K562 (cell line): ENCODE measurements at regions not wholly inside any gene's neighbourhood (a gene's known extent, or its start where the extent isn't known, plus 50 kb on each side); places are given as distances from the start of the nearest gene placed in this dataset.

ENCODE experiments used
- NCOR1 ChIP-seq: fragments of 450-650 bp; IDR thresholded peaks from 2 replicates; pipeline ENCODE4 v1.6.1; 2016; ENCODE audit warnings: mild to moderate bottlenecking, moderate library complexity
- PRMT5 ChIP-seq: sonication (generic); formaldehyde crosslinking; IDR thresholded peaks from 2 replicates; pipeline ENCODE4 v1.5.0; 2020; ENCODE audit warnings: missing genetic modification reagents
- PTTG1 ChIP-seq: fragments of 450-650 bp; IDR thresholded peaks from 2 replicates; pipeline ENCODE4 v1.6.1; 2016; ENCODE audit warnings: low read depth, mild to moderate bottlenecking, missing genetic modification characterization, missing compliant biosample characterization
- SMAD4 ChIP-seq: fragments of 250-450 bp; sonication (Bioruptor Pico); conservative IDR thresholded peaks from 2 replicates; pipeline ENCODE4 v1.8.0; 2021; ENCODE audit warnings: inconsistent platforms, mild to moderate bottlenecking, moderate library complexity
- SMARCC2 ChIP-seq: fragments of 450-650 bp; IDR thresholded peaks from 2 replicates; pipeline ENCODE4 v1.6.1; 2017; ENCODE audit warnings: antibody characterized with exemption, moderate library complexity, mild to moderate bottlenecking, low read depth
- TFAM ChIP-seq: fragments of 250-450 bp; sonication (Bioruptor Pico); conservative IDR thresholded peaks from 2 replicates; pipeline ENCODE4 v1.5.0; 2021; ENCODE audit warnings: mild to moderate bottlenecking, moderate library complexity
- YY1 ChIP-seq, 3 experiments: IDR thresholded peaks; 2 replicates each; pipeline ENCODE4 v1.6.1; 2011; ENCODE audit warnings: low read length in 2 of 3, mild to moderate bottlenecking in 2 of 3, moderate library complexity in 2 of 3, borderline replicate concordance in 1 of 3, control low read depth in 1 of 3, low read depth in 1 of 3; ENCODE audit not compliant: insufficient read depth in 3 of 3, insufficient replicate concordance in 2 of 3, control insufficient read depth in 1 of 3, insufficient read length in 1 of 3; ENCODE audit errors: extremely low read depth in 1 of 3
- ZBTB17 ChIP-seq: fragments of 450-650 bp; formaldehyde crosslinking; IDR thresholded peaks from 2 replicates; pipeline ENCODE4 v1.4.0; 2020; ENCODE audit warnings: mild to moderate bottlenecking
- ZNF217 ChIP-seq: sonication (generic); formaldehyde crosslinking; IDR thresholded peaks from 2 replicates; pipeline ENCODE4 v1.8.0; 2022; ENCODE audit warnings: mild to moderate bottlenecking, missing genetic modification reagents
- ZNF239 ChIP-seq: fragments of 250-450 bp; sonication (Bioruptor Pico); IDR thresholded peaks from 2 replicates; pipeline ENCODE4 v1.4.0; 2020; ENCODE audit warnings: mild to moderate bottlenecking
- ZNF41 ChIP-seq: fragments of 250-450 bp; sonication (Bioruptor Pico); conservative IDR thresholded peaks from 2 replicates; pipeline ENCODE4 v1.4.0; 2020; ENCODE audit warnings: mild to moderate bottlenecking
- ZNF766 ChIP-seq: fragments of 200-800 bp; sonication (Bioruptor generic); conservative IDR thresholded peaks from 2 replicates; pipeline ENCODE4 v1.6.1; 2016; ENCODE audit warnings: missing genetic modification characterization, missing compliant biosample characterization
- ZNF778 ChIP-seq: fragments of 450-650 bp; formaldehyde crosslinking; IDR thresholded peaks from 2 replicates; pipeline ENCODE4 v1.4.0; 2020; ENCODE audit warnings: mild to moderate bottlenecking, moderate library complexity
- TF ChIP-seq, protein P1 (sequence below): fragments of 250-450 bp; sonication (Bioruptor Pico); IDR thresholded peaks from 2 replicates; pipeline ENCODE4 v1.8.0; 2021; ENCODE audit warnings: moderate library complexity, mild to moderate bottlenecking, inconsistent platforms
- TF ChIP-seq, protein P2 (sequence below), 2 experiments: fragments of 200-800 bp in 1 of 2; sonication (Bioruptor generic) in 1 of 2; sonication (generic) in 1 of 2; formaldehyde crosslinking in 1 of 2; IDR thresholded peaks in 1 of 2; conservative IDR thresholded peaks in 1 of 2; 2 replicates each; pipeline versions ENCODE4 v1.5.0 to v1.6.1; 2016 to 2020; ENCODE audit warnings: missing compliant biosample characterization in 1 of 2, missing genetic modification characterization in 1 of 2, missing genetic modification reagents in 1 of 2
- TF ChIP-seq, protein P3 (sequence below): fragments of 450-650 bp; formaldehyde crosslinking; IDR thresholded peaks from 2 replicates; pipeline ENCODE4 v1.4.0; 2020; ENCODE audit warnings: mild to moderate bottlenecking, moderate library complexity

DNA sequence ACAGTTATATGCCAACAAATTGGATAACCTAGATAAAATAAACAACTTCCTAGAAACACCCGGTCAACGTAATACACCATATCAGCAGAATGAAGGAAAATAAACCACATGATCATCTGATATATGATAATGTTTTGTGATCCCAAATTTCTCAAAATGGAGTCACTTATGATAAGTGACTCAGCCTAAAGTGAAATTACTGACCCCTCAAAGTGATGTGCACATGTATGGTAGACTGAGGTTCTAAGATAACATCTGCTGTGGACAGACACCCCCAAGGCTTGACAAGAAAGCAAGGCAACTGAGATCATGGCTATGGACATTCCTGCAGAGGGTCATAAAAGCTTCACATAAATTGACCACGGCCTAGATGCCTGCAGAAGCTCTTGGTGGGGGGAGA lies 105.1 kb upstream of the DCN start (continued):
- TF ChIP-seq, protein P1, sequence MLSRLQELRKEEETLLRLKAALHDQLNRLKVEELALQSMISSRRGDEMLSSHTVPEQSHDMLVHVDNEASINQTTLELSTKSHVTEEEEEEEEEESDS = no peak
- TF ChIP-seq, protein P2, sequence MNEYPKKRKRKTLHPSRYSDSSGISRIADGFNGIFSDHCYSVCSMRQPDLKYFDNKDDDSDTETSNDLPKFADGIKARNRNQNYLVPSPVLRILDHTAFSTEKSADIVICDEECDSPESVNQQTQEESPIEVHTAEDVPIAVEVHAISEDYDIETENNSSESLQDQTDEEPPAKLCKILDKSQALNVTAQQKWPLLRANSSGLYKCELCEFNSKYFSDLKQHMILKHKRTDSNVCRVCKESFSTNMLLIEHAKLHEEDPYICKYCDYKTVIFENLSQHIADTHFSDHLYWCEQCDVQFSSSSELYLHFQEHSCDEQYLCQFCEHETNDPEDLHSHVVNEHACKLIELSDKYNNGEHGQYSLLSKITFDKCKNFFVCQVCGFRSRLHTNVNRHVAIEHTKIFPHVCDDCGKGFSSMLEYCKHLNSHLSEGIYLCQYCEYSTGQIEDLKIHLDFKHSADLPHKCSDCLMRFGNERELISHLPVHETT (CRISPR knock-in tag; conservative IDR thresholded peaks at IDR 0.05 in 1 of 2, IDR thresholded peaks at IDR 0.05 in 1 of 2) = 0 out of 4 replicates have a peak, but pooled peaks of 1 of the 2 experiments have one; percentile 30
- TF ChIP-seq ZNF217 (CRISPR knock-in tag) (no peak), ZNF778 (no peak), ZNF239 (CRISPR knock-in tag) (peak; percentile 34; the same call in 1 of the 2 replicates), NCOR1 (no peak), ZBTB17 (CRISPR knock-in tag) (0 out of 2 replicates have a peak, but pooled peaks have one; percentile 55), SMAD4 (CRISPR knock-in tag) (no peak), YY1 (IDR thresholded peaks at IDR 0.05; ENCODE audit: borderline replicate concordance in 1 of 3, control insufficient read depth in 1 of 3, extremely low read depth in 1 of 3, insufficient read depth in 3 of 3, insufficient read length in 1 of 3, insufficient replicate concordance in 2 of 3, low read depth in 1 of 3, low read length in 2 of 3) (no peak), ZNF41 (CRISPR knock-in tag) (peak; percentile 77), TFAM (no peak), PTTG1 (tag) (peak; percentile 78), SMARCC2 (no peak), PRMT5 (CRISPR knock-in tag) (no peak), ZNF766 (0 out of 2 replicates have a peak, but pooled peaks have one; percentile 70)
- TF ChIP-seq, protein P3, sequence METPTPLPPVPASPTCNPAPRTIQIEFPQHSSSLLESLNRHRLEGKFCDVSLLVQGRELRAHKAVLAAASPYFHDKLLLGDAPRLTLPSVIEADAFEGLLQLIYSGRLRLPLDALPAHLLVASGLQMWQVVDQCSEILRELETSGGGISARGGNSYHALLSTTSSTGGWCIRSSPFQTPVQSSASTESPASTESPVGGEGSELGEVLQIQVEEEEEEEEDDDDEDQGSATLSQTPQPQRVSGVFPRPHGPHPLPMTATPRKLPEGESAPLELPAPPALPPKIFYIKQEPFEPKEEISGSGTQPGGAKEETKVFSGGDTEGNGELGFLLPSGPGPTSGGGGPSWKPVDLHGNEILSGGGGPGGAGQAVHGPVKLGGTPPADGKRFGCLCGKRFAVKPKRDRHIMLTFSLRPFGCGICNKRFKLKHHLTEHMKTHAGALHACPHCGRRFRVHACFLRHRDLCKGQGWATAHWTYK (CRISPR knock-in tag) = peak; percentile 59; the same call in 1 of the 2 replicates
